ENCODE measurements at regions not wholly inside any gene's neighbourhood (a gene's known extent, or its start where the extent isn't known, plus 50 kb on each side); places are given as distances from the start of the nearest gene placed in this dataset.
"Not testable (repeated sequence)": the region's sequence is repeated elsewhere in the genome, so short reads cannot be mapped to it uniquely, and the experiment has no call there.

DNA sequence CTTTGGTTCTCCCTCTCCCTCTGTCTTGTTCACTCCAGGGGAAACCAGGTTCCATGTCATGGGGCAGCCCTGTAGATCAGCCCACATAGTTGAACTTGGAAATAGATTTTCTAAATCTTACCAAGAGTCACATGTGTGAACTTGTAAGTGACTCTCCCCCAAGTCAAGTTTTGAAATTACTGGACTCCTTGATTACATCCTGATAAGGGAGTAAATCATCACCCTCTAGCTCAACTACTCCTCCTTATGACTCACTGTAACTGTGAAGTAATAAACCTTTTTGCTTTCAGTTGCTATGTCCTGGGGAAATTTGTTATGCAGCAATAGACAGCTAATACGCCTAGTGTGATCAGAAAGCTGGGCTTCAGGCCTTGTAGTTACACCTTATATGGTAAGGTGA lies 703.3 kb downstream of the TTLL7 start:
- not testable (repeated sequence) for TF ChIP-seq POLR2AphosphoS5 (IDR thresholded peaks at IDR 0.05); POLR2A (IDR thresholded peaks at IDR 0.05; ENCODE audit: low read depth)
- TF ChIP-seq, protein P1, sequence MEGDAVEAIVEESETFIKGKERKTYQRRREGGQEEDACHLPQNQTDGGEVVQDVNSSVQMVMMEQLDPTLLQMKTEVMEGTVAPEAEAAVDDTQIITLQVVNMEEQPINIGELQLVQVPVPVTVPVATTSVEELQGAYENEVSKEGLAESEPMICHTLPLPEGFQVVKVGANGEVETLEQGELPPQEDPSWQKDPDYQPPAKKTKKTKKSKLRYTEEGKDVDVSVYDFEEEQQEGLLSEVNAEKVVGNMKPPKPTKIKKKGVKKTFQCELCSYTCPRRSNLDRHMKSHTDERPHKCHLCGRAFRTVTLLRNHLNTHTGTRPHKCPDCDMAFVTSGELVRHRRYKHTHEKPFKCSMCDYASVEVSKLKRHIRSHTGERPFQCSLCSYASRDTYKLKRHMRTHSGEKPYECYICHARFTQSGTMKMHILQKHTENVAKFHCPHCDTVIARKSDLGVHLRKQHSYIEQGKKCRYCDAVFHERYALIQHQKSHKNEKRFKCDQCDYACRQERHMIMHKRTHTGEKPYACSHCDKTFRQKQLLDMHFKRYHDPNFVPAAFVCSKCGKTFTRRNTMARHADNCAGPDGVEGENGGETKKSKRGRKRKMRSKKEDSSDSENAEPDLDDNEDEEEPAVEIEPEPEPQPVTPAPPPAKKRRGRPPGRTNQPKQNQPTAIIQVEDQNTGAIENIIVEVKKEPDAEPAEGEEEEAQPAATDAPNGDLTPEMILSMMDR (IDR thresholded peaks at IDR 0.05) = not testable (repeated sequence)
